GM19455 (cell line): ENCODE measurements at regions not wholly inside any gene's neighbourhood (a gene's known extent, or its start where the extent isn't known, plus 50 kb on each side); places are given as distances from the start of the nearest gene placed in this dataset.
"Not testable (repeated sequence)": the region's sequence is repeated elsewhere in the genome, so short reads cannot be mapped to it uniquely, and the experiment has no call there.

Source experiments
- ATAC-seq: cut with Tn5 transposase; IDR thresholded peaks from one replicate; pipeline ENCODE4 v1.9.1; 2021; ENCODE audit not compliant: unreplicated experiment

GRCh38 chr7:123324283-123324682 is 124.5 kb upstream of the SLC13A1 start:
- ATAC-seq, result no peak

- ATAC-seq, result no peak
Observed at GRCh38 chr7:123323689-123324088, 123.9 kb upstream of the SLC13A1 start.

- not testable (repeated sequence) for ATAC-seq
Observed at GRCh38 chr7:123321578-123321977, 121.8 kb upstream of the SLC13A1 start.

- ATAC-seq, result no peak
Observed at GRCh38 chr7:123319911-123320310, 120.1 kb upstream of the SLC13A1 start.

- ATAC-seq, result no peak
Observed at GRCh38 chr7:123314886-123315285, 115.1 kb upstream of the SLC13A1 start.

GRCh38 chr7:123308254-123308951 is 108.6 kb upstream of the SLC13A1 start:
- ATAC-seq, result no peak

- no peak for ATAC-seq
Observed at GRCh38 chr7:123305840-123306375, 106.1 kb upstream of the SLC13A1 start.

- no peak for ATAC-seq
Observed at GRCh38 chr7:123303926-123304325, 104.2 kb upstream of the SLC13A1 start.

GRCh38 chr7:123296965-123297364 is 97.2 kb upstream of the SLC13A1 start:
- ATAC-seq, result no peak

GRCh38 chr7:123293710-123294109 is 93.9 kb upstream of the SLC13A1 start:
- no peak for ATAC-seq

GRCh38 chr7:123292227-123292626 is 92.5 kb upstream of the SLC13A1 start:
- no peak for ATAC-seq

GRCh38 chr7:123289200-123289599 is 89.4 kb upstream of the SLC13A1 start:
- no peak for ATAC-seq

GRCh38 chr7:123285076-123285700 is 85.4 kb upstream of the SLC13A1 start:
- no peak for ATAC-seq

- no peak for ATAC-seq
Observed at GRCh38 chr7:123283373-123283772, 83.6 kb upstream of the SLC13A1 start.

- ATAC-seq, result no peak
Observed at GRCh38 chr7:123282181-123282580, 82.4 kb upstream of the SLC13A1 start.

GRCh38 chr7:123279949-123280348 is 80.2 kb upstream of the SLC13A1 start:
- no peak for ATAC-seq

- no peak for ATAC-seq
Observed at GRCh38 chr7:123275036-123275753, 75.4 kb upstream of the SLC13A1 start.

GRCh38 chr7:123273185-123273584 is 73.4 kb upstream of the SLC13A1 start:
- no peak for ATAC-seq

GRCh38 chr7:123271856-123272255 is 72.1 kb upstream of the SLC13A1 start:
- ATAC-seq, result no peak

- no peak for ATAC-seq
Observed at GRCh38 chr7:123271231-123271630, 71.5 kb upstream of the SLC13A1 start.

- no peak for ATAC-seq
Observed at GRCh38 chr7:123270570-123270969, 70.8 kb upstream of the SLC13A1 start.

GRCh38 chr7:123265853-123266252 is 66.1 kb upstream of the SLC13A1 start:
- ATAC-seq, result no peak
